HEK293 (cell line): ENCODE measurements at regions not wholly inside any gene's neighbourhood (a gene's known extent, or its start where the extent isn't known, plus 50 kb on each side); places are given as distances from the start of the nearest gene placed in this dataset.

Source experiments
- CTCF ChIP-seq: fragments of 450-650 bp; formaldehyde crosslinking; IDR thresholded peaks from 2 replicates; pipeline ENCODE4 v1.5.1; 2016; ENCODE audit warnings: missing biosample characterization, missing genetic modification characterization
- ZNF398 ChIP-seq: fragments of 450-650 bp; formaldehyde crosslinking; IDR thresholded peaks from 2 replicates; pipeline ENCODE4 v1.5.1; 2017; ENCODE audit warnings: missing biosample characterization, missing genetic modification characterization
- ZNF423 ChIP-seq: fragments of 450-650 bp; formaldehyde crosslinking; IDR thresholded peaks from 2 replicates; pipeline ENCODE4 v1.5.1; 2016; ENCODE audit warnings: missing biosample characterization, missing genetic modification characterization
- ZNF514 ChIP-seq: fragments of 450-650 bp; formaldehyde crosslinking; IDR thresholded peaks from 2 replicates; pipeline ENCODE4 v1.5.1; 2016; ENCODE audit warnings: missing biosample characterization, missing genetic modification characterization
- ZNF549 ChIP-seq: fragments of 450-650 bp; IDR thresholded peaks from 2 replicates; pipeline ENCODE4 v1.5.1; 2018; ENCODE audit warnings: missing biosample characterization, missing genetic modification characterization, mild to moderate bottlenecking, inconsistent platforms, moderate library complexity
- TF ChIP-seq, protein P1 (sequence below): fragments of 450-650 bp; formaldehyde crosslinking; IDR thresholded peaks from 2 replicates; pipeline ENCODE4 v1.5.1; 2016; ENCODE audit warnings: missing biosample characterization, missing genetic modification characterization
- TF ChIP-seq, protein P2 (sequence below): fragments of 450-650 bp; formaldehyde crosslinking; IDR thresholded peaks from 2 replicates; pipeline ENCODE4 v1.5.1; 2016; ENCODE audit warnings: missing biosample characterization, missing genetic modification characterization

DNA sequence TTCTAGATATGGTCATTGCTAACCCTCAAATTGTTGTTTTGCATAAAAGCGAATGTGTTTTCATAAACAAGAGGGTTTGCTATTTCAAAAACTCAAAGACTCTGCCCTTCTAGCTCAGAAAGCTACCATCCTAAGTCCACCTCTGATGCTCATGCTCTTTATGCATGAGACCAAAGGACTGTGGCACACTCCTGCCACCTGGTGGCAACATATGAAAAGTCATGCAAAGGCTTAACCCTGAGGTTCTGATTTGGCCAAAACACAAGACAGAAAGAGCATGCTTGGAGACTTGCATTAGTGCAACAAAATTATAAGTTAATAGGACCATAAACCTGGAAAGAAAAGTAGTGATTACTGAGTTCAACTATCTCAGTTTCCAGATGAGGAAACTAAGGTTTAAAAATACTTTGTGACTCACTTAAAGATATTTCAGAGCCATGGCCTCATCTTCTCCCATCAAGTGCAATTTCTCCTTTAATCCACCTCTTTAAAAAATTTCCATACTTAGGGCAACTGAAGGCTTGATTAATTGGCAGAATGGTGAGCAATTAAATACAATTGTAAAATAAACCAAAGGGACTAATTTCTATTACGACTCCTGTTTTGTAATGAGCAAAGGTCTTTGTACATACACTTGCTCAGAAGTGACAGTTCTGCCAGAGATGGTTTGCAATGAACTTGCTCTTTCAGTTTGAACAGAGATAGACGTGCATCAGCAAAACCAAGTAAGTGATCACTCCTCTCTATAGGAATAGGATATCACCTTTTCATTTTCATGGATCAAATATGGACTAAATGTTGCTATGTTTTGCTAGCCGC, 110.7 kb upstream of the RAD23B start:
- TF ChIP-seq ZNF423 (tag by site-specific recombination) (no peak), ZNF398 (tag by site-specific recombination) (no peak), CTCF (0 out of 2 replicates have a peak, but pooled peaks have one; percentile 11), ZNF549 (tag by site-specific recombination) (no peak), ZNF514 (tag by site-specific recombination) (no peak)
- TF ChIP-seq, protein P1, sequence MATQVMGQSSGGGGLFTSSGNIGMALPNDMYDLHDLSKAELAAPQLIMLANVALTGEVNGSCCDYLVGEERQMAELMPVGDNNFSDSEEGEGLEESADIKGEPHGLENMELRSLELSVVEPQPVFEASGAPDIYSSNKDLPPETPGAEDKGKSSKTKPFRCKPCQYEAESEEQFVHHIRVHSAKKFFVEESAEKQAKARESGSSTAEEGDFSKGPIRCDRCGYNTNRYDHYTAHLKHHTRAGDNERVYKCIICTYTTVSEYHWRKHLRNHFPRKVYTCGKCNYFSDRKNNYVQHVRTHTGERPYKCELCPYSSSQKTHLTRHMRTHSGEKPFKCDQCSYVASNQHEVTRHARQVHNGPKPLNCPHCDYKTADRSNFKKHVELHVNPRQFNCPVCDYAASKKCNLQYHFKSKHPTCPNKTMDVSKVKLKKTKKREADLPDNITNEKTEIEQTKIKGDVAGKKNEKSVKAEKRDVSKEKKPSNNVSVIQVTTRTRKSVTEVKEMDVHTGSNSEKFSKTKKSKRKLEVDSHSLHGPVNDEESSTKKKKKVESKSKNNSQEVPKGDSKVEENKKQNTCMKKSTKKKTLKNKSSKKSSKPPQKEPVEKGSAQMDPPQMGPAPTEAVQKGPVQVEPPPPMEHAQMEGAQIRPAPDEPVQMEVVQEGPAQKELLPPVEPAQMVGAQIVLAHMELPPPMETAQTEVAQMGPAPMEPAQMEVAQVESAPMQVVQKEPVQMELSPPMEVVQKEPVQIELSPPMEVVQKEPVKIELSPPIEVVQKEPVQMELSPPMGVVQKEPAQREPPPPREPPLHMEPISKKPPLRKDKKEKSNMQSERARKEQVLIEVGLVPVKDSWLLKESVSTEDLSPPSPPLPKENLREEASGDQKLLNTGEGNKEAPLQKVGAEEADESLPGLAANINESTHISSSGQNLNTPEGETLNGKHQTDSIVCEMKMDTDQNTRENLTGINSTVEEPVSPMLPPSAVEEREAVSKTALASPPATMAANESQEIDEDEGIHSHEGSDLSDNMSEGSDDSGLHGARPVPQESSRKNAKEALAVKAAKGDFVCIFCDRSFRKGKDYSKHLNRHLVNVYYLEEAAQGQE, result no peak
- TF ChIP-seq, protein P2, sequence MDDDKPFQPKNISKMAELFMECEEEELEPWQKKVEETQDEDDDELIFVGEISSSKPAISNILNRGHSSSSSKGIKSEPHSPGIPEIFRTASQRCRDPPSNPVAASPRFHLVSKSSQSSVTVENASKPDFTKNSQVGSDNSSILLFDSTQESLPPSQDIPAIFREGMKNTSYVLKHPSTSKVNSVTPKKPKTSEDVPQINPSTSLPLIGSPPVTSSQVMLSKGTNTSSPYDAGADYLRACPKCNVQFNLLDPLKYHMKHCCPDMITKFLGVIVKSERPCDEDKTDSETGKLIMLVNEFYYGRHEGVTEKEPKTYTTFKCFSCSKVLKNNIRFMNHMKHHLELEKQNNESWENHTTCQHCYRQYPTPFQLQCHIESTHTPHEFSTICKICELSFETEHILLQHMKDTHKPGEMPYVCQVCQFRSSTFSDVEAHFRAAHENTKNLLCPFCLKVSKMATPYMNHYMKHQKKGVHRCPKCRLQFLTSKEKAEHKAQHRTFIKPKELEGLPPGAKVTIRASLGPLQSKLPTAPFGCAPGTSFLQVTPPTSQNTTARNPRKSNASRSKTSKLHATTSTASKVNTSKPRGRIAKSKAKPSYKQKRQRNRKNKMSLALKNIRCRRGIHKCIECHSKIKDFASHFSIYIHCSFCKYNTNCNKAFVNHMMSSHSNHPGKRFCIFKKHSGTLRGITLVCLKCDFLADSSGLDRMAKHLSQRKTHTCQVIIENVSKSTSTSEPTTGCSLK, result no peak
